GM12891 (cell line): ENCODE measurements at regions not wholly inside any gene's neighbourhood (a gene's known extent, or its start where the extent isn't known, plus 50 kb on each side); places are given as distances from the start of the nearest gene placed in this dataset.
"Not testable (repeated sequence)": the region's sequence is repeated elsewhere in the genome, so short reads cannot be mapped to it uniquely, and the experiment has no call there.

Experiments used
- DNase-seq: peaks from one replicate; pipeline ENCODE4 v3.0.0; 2011; ENCODE audit warnings: low spot score; ENCODE audit not compliant: insufficient read length
- FAIRE-seq: peaks from 2 replicates; lab custom pipeline; 2011; peaks lifted over from hg19 to GRCh38; lab: Jason Lieb, UNC
- PAX5 ChIP-seq: IDR thresholded peaks from 2 replicates; pipeline ENCODE4 v1.6.1; 2011; ENCODE audit warnings: low read length, moderate library complexity, mild to moderate bottlenecking; ENCODE audit not compliant: insufficient read depth, severe bottlenecking
- POLR2A ChIP-seq: IDR thresholded peaks from 2 replicates; pipeline ENCODE4 v1.6.1; 2011; ENCODE audit warnings: low read depth, low read length, control low read depth
- POLR2AphosphoS5 ChIP-seq: IDR thresholded peaks from 2 replicates; pipeline ENCODE4 v1.6.1; 2011; ENCODE audit warnings: low read depth, low read length, control low read depth
- POU2F2 ChIP-seq: IDR thresholded peaks from 2 replicates; pipeline ENCODE4 v1.6.1; 2011; ENCODE audit warnings: low read depth, mild to moderate bottlenecking, control low read depth, low read length, moderate library complexity
- SPI1 ChIP-seq: IDR thresholded peaks from 2 replicates; pipeline ENCODE4 v1.6.1; 2011; ENCODE audit warnings: low read depth, low read length, control low read depth
- TAF1 ChIP-seq: IDR thresholded peaks from 2 replicates; pipeline ENCODE4 v1.6.1; 2011; ENCODE audit warnings: low read depth, low read length, control low read depth

DNA sequence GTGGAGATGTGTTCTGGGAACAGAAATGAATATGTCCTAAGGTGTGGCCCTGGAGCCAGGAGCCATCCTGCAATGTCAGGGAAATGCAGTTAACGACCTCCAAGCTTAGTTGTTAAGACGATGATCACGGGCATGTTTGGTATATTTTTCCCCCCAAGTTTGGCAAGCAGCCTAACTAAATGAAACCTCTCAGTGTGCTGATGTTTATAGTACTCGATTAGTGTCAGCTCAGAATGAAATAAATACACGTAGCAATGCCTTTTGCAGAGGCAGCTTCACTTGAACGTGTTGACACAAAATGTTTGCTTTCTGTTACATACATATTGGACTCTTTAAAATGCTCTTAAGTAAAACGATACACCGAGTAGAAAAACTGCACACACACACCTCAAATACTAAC lies 76.2 kb upstream of the OLIG3 start:
- DNase-seq (no peak), FAIRE-seq (no peak)
- TF ChIP-seq PAX5, result no peak
- no peak for TF ChIP-seq SPI1
- TF ChIP-seq TAF1, result no peak
- TF ChIP-seq POLR2A, result no peak

DNA sequence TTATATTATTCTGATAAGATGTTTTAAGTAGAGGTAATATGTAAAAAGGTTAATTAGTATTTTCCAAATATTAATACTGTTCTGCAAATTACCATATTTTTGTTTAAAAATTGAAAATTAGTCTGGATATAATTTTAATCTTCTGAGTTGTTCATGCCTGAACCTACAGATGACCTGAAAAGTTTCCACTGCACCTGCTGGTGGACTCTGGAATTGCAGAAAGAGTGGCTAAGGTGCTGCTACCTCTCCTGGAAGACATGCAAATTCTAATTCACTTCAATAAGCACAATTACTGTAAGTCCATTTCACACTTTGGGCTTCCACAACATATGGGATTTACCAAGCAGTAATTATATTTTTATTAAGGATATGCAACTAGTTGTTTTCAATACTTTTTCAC lies 77.7 kb upstream of the OLIG3 start:
- FAIRE-seq (peak; percentile 61), DNase-seq (peak; percentile 19)
- TF ChIP-seq PAX5, result no peak
- no peak for TF ChIP-seq TAF1
- TF ChIP-seq POLR2A, result no peak
- no peak for TF ChIP-seq POU2F2

DNA sequence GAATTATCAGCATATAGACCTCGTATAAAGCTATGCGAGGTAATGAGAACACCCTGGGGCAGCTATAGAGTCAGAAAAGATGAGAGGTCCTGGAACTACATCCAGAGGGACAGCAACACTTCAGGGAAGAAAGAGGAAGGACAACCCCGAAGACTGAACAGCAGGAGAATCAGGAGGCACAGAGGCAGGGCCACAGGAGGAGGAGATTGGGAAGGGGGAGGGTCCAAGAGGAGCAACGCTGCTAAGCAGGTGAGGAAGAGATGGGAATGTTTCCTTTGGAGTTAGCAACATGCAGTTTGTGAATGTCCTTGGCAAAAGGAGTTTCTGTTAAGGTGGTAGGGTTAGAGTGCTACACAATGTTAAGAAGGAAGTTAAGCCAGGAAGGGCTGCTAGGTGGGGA lies 79.5 kb upstream of the OLIG3 start:
- DNase-seq (no peak), FAIRE-seq (no peak)
- TF ChIP-seq TAF1 (no peak), POLR2AphosphoS5 (no peak), SPI1 (no peak), POU2F2 (no peak), PAX5 (no peak), POLR2A (no peak)

DNA sequence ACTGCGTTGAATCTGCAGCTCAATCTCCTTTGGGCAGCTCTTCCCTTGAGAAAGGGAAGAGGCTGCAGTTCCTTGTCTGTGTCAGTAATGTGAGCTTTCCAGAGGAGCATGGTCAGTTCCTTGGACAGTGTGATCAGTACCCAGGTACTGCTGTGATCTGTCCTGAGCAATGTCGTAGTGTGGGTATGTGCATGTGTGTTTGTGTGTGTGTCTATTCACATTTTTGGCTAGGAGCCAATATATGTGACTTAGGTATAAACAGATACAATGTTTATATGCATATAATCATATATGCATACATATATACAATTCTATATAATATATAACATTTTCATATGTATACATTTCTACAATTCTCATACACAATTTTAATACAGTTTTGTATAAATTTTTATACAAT lies 85.4 kb upstream of the OLIG3 start:
- FAIRE-seq (no peak), DNase-seq (no peak)
- TF ChIP-seq TAF1 (no peak), PAX5 (no peak), POU2F2 (no peak), POLR2AphosphoS5 (no peak)

DNA sequence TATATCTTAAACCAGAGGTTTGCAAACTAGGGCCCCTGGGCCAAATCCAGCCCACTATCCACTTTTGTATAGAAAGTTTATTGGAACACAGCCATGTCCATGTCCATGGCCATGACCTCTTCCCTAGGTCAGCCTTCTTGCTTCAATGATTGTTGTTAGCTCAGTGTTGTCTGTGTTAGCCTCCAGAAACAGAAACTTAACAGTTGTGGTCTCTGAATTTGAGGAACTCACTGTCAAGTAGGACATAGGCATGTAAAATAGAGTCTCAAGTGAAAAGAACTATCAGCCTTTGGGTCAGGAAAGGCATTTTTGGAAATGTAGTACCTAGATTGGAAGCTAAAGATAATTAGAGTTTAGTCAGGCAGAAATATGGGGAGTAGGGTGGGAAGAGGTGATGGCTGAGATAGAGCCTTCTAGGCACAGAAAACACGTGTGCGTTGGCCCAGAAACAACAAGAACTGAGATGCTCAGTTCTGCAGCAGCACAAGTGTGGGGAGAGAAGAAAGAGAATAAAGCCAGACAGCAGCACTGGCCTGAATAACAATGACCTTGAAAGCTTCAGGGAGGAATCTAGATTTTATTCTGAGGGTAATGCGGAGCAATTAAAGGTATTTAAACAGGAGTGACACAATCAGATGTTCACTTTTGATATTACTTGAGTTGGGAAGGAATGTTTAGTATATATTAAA lies 87.0 kb upstream of the OLIG3 start:
- DNase-seq (no peak), FAIRE-seq (peak; percentile 81)
- TF ChIP-seq POLR2AphosphoS5, result no peak
- TF ChIP-seq POLR2A, result no peak
- TF ChIP-seq SPI1, result peak; percentile 85
- no peak for TF ChIP-seq PAX5
- no peak for TF ChIP-seq POU2F2
- no peak for TF ChIP-seq TAF1

DNA sequence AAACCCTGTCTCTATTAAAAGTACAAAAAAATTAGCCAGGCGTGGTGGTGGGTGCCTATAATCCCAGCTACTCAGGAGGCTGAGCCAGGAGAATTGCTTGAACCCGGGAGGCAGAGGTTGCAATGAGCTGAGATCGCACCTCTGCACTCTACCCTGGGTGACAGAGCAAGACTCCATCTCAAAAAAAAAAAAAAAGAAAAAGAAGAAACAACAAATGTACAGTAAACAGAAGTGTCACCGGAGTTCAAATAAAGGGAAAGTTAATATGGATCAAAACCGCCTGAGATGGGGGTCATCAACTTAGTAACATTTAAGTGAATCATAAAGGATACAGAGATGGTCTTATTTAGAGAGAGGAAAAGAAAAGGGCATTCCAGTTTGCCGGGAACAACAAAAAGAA lies 89.3 kb upstream of the OLIG3 start:
- not testable (repeated sequence) for FAIRE-seq, DNase-seq

DNA sequence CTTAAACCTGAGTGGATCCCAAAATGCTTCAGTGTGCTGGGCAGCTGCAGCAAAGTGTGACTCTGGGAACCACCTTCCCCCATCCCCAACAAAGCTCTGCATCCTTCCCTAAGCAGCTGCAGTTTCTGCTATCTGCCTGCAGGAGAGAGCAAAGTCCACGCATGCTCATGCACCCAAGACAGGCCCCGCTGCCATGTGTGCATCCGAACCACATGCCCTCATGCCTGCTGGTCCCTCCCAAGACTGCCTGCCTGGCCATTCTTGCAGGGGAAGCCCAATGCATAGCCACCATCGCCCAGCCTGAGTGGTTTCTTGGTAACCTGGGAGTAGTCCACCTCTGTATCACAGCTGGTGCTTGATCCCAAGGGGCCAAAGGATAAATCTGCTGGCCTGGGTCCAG lies 94.3 kb upstream of the OLIG3 start:
- no peak for TF ChIP-seq SPI1
- TF ChIP-seq PAX5, result no peak
- no peak for TF ChIP-seq POLR2AphosphoS5
- no peak for TF ChIP-seq TAF1
- TF ChIP-seq POU2F2, result no peak
- no peak for TF ChIP-seq POLR2A
- DNase-seq (no peak), FAIRE-seq (no peak)

DNA sequence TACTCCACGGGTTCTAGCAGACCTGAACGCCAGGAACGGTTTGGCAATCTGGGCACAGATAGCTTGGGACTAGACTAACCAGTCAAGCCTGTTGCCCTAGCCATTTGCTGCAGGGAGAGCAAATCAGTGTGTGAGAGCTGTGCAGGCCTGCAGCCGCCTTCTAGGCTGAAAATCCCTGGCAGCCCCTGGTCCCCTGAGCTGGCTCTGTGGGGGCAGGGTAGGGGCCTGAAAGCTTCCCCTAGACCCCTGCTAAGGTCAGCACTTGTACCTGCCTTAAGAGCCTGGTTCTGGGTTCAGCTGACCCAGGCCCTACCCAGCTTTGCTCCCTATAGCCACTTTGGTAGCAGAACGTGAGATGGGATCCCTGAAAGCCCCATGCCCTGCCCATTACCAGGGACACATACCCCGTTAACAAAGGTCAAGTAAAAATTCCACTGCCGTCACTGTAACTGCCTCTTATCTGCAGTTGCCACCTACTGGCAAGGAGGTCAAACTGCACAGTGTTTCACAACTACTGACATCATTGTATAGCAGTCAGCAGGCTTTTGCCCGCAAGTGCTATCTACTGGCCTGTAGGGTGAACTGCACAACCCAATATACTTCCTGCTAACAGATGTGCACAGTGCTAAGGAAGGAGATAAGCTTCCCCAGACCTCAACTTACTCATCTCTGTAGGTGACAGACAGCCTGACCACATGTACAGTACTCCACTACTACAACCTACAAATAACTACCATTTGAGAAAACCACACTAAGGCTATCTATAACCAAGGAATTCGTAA lies 95.1 kb upstream of the OLIG3 start:
- DNase-seq, result peak; percentile 41
- FAIRE-seq, result peak; percentile 97

DNA sequence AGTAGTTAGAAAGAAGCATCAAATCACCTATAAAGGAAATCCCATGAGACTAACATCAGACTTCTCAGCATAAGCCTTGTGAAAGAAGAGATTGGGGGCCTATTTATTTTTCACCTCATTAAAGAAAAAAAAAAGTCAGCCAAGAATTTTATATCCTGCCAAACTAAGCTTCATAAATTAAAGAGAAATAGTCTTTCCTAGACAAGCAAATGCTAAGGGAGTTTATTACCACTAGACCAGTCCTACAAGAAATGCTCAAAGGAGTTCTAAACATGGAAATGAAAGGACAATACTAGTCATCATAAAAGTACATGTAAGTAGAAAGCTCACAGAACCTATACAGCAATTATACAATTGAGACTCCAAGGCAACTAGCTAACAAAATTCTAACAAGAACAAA lies 96.5 kb upstream of the OLIG3 start:
- TF ChIP-seq SPI1 (no peak), POU2F2 (no peak), TAF1 (no peak), POLR2A (no peak), PAX5 (no peak), POLR2AphosphoS5 (no peak)
- FAIRE-seq (no peak), DNase-seq (no peak)

More for the DNA sequence above, 95.1 kb upstream of the OLIG3 start:
- TF ChIP-seq POLR2AphosphoS5 (no peak), TAF1 (no peak), POU2F2 (no peak), PAX5 (no peak), SPI1 (no peak), POLR2A (no peak)

DNA sequence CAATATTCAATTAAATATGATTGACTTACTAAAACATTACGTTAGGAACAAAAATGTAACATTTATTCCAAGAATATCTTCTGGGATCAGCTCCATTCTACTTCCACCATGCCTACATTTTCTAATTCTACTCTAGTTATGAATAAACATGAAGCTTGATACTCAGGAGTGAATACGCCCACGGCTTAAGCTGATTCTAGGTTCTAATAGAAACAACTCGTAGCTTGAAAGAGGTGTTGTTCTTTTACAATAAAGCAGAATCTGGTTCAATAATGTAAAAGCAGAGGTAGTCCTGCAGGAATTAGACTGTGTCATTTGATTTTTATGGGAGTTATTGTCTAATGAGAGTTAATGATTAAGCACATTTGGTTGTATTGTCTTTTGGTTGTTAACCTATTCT lies 107.3 kb upstream of the OLIG3 start:
- TF ChIP-seq POLR2A (no peak), SPI1 (no peak), POLR2AphosphoS5 (no peak), TAF1 (no peak), POU2F2 (no peak), PAX5 (no peak)
- FAIRE-seq (no peak), DNase-seq (no peak)
